IPS DF 4.7 (cell line): ENCODE measurements at regions not wholly inside any gene's neighbourhood (a gene's known extent, or its start where the extent isn't known, plus 50 kb on each side); places are given as distances from the start of the nearest gene placed in this dataset.
"Not testable (repeated sequence)": the region's sequence is repeated elsewhere in the genome, so short reads cannot be mapped to it uniquely, and the experiment has no call there.

Experiments used
- DNase-seq: peaks from one replicate; pipeline ENCODE4 v3.0.0-alpha.2; 2013; ENCODE audit warnings: low spot score; ENCODE audit errors: extremely low read depth

DNA sequence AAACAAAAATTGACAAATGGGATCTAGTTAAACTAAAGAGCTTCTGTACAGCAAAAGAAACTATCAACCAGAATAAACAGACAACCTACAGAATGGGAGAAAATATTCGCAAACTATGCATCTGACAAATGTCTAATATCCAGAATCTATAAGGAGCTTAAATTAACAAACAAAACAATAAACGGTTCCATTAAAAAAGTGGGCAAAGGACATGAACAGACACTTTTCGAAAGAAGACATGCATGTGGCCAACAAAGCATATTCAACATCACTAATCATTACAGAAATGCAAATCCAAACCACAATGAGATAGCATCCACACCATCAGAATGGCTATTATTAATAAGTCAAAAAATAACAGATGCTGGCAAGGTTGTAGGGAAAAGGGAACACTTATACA lies 50.5 kb upstream of the MED13L start:
- not testable (repeated sequence) for DNase-seq

DNA sequence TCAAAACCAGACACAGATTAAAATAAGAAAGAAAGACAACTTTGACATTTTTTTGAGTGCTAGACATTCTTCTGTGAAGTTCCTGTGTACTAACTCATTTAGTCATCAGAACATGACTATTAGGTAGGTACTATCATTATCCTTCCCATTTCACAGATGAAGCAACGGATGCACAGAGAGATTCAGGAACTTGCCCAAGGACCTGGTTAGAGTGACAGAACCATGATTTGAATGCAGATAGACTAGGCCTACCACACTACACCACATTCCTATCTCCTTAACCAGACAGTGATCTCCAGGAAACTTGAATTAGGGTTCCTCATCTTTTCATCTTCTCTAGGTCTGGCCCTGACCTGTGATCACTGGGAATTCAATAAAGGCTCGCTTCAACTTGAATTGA lies 54.4 kb upstream of the MED13L start:
- no peak for DNase-seq

DNA sequence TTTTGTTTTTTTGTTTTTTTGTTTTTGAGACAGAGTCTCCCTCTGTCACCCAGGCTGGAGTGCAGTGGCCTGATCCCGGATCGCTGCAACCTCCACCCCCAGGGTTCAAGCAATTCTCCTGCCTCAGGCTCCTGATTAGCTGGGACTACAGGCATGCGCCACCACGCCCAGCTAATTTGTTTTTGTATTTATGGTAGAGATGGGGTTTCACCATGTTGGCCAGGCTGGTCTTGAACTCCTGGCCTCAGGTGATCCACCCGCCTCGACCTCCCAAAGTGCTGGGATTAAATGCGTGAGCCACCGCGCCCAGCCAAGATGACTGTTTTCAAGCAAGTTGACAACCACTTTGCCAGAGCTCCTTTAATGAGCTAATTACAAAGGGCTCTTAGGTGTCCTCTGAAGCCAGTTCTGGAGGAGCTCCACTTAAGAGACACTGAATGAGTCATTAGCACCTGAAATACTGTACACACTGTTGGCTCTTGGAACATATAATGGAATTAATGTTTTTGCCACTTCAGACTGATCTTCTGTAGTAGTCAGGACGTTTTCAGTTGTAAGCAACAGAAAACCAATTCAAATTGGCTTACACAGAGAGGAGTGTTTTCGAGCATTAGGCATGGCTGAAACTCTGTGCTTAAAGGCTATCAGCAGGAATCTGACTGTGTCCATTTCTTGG lies 55.4 kb upstream of the MED13L start:
- no peak for DNase-seq

DNA sequence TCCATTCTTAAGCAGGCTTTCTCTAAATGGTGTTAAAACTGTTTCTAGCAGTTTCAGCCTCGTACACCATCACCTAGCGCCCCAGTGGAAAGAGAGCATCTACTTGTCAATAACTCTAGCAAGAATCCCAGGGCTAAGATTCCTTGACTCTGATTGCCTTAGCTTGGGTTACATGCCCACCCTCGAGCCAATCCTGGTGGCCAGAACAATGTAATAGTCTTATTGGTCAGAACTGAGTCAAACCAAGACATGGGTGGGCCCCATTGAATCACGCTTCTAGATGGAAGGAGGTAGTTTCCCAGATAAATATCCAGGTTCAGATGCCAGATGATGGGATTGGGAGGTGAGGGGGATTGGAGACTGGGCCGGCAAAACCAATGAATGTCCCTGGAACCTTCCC lies 55.9 kb upstream of the MED13L start:
- DNase-seq, result no peak

DNA sequence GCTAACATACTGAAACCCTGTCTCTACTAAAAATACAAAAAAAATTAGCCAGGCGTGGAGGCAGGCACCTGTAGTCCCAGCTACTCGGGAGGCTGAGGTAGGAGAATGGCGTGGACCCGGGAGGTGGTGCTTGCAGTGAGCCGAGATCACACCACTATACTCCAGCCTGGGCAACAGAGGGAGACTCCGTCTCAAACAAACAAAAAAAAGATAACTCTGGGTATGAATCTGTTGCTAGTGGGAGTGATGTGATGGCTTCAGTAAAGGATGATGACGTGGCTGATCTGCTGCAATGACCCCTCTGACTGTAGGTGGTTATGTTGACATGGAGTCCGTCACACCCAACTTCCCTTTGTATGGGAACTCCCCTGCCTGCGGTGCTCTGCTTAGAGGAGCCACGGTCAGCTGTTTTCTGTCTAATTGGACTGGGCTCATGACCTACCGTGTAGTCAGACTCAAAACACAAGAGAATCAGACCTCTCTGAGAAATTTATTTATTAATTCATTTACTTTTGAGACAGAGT lies 59.1 kb upstream of the MED13L start:
- DNase-seq, result no peak

DNA sequence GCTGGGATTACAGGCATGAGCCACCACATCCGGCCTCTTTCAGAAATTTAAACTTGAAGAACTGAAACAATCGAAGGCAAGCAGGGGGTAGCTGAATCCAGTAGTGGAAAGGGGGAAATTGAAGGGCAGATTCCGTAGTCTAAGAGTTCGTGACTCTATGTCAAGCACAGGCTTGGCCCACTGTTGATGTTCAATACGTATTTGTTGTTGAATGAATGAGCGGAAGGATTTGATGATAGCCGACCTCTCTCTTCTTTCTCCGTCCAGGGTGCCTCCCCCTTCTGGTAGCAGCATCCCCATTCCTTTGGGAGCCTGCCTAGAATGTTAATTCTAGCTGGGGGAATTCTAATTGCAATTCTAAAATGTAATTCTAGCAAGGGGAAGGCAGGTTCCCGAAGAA lies 59.8 kb upstream of the MED13L start:
- DNase-seq, result no peak

DNA sequence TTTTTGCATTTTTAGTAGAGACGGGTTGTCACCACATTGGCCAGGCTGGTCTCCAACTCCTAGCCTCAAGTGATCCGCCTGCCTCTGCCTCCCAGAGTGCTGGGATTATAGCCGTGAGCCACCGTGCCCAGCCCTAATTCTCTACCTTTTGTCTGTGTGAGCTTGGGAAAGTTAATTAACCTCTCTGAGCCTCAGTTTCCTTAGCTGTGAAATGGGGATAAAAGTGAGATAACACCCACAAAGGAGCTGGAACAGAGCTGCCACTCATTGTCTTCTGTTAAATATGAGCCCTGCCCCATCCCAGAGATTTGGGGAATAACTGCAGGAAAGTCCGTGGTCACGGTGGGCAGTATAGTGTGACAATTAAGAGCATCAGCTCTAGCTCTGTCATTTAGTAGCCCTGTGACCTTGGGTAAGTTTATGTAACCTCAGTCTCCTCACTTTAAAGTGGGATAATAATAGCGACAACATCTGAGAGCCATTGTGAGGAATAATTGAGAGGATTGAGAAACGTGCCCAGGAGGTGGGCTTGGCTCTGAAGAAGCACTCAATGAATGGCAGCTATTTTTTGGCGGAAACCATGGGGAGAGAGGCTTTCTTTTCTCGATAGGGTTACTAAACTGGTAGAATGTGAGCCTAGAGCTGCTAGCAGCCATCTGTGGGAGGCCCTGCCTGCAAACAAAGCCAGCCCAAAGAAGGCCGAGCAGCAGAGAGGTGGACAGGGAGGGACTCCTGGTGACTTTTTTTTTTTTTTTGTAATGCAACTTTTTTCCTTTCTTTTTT lies 60.8 kb upstream of the MED13L start:
- no peak for DNase-seq

DNA sequence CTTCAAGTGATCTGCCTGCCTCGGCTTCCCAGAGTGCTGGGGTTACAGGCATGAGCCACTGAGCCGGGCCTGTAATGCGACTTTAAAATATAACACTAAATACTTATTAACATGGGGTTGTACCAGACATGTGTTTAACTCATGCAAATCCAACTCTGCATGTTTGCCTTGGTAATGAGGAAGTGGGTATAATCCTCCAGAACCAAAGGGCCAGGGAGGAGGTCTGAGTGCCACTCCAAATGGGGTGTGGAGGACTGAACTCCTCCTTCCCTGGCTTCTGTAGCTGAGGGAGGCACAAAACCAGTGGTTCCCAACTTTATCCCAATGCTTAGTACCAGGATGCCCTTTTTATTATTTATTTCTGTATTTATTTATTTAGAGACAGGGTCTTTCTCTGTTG lies 61.6 kb upstream of the MED13L start:
- DNase-seq, result no peak

DNA sequence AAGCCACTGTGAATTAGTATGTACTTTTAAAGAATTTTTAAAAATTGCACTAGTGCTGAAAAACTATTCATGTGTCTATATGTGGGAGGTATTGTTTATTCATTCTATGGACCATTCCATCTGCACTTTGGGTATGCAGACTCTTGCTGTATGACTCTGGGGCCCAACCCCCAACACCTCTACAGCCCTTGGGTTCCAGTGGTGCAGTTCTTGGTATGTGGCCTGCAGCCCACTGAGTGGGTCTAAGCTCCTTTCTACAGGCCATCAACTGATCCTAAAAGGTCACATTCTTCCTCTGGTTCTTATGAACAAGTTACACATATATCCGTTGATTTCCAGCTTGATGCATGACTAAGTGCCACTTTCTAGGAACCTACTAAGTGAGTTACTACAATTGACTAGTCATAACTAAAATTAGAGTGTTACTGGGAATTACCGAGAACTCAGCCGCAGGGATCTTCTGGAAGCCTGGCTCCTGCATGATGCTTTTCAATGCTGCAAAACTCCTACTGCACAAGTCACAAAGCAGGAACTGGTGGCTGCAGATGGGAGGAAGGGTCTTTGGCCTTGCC lies 62.4 kb upstream of the MED13L start:
- DNase-seq, result no peak

DNA sequence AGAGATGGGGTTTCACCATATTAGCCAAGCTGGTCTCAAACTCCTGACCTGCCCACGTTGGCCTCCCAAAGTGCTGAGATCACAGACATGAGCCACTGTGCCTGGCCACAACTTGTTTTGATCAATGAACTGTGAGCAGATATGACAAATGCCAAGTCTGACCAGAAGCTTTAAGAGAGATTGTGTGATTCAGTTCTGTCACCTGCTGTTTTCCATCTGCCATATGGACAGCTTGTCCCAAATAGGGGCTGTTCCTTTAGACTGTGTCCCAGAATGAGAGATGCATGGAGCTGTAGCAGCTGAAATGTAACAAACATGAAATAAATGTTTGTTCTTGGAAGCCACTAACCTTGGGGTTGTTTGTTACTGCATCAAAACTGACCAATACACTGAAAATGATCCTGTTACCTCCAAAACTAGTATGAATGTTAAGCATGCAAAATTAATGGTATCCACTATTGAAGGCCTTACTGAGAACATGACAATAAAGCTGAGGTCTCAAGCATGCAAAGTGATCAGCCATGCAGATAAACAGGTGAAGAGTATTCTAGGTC lies 65.9 kb upstream of the MED13L start:
- DNase-seq, result no peak

DNA sequence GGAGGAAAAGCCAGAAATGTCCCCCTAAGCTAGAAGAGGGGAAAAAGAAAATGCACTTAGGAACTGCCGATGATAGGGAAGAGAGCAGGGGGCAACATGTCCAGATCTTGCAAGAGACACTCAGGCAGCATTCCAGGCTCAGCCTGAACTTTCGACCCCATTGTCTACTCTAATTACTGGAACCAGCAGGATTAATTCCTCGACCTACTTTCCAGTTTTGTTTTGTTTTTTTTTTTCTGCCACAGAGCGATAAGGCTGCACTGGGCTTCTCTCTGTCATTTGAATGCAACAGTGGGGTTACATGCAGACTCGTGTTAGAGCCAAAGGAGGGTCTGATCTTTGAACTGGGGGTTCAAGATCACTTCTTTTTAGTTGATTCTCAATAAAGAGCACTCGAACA lies 68.7 kb upstream of the MED13L start:
- no peak for DNase-seq

DNA sequence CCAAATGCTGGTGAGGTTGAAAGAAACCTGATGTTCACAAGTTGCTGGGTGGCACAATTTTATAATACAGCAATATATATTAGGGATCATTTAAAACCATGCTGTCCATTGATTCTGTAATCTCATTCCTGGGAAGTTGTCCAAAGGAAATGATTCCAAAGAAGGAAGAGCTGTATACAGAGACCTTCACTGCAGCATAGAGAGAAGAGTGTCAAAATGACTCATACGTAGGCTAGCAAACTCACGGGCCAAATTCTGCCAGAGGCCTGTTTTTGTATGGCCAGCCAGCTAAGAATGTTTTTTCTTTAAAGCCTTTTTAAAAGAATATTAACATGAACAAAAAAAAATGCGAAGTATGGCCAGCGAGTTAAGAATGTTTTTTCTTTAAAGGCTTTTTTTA lies 69.2 kb upstream of the MED13L start:
- DNase-seq, result no peak

DNA sequence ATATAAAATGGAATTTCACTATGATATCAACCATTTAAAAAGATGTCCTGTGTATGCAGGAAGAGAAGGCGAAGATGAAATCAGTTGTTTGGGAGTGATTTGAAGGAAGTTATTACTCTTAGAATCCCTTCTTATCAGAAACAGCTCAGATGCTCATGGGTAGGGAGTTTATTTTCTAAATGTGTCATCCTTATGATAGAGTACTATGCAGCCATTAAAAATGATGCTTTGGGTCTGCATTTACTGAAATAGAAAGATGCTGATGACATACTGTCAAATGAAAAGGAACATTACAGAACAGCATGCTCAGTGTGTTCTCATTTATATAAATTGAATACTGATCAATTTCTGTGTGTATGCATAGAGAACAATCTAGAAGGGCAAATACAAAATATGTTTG lies 69.8 kb upstream of the MED13L start:
- DNase-seq, result no peak

DNA sequence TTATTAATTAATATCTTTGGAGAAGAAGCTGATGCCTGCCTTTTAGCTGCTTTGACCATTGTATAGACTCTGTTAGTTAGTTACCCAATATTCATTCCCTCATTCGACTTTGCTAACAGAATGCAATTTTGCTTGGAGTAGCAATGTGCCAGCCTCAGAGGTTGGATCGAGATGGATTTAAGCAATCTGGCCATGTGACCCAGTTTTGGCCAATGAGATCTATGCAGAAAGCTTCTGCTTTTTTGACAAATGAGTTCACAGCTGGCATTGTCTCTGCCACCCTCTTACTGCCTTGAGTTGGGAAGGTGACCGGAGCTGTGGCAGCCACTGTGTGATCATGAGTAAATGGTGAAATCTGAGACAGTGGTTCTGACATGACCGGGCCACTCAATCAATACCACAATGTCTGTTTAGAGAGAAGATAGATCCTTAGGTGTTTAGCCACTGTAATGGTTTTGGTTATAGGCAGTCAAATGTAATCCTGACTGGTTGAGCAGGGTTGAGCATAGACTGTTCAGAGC lies 74.9 kb upstream of the MED13L start:
- DNase-seq, result no peak

DNA sequence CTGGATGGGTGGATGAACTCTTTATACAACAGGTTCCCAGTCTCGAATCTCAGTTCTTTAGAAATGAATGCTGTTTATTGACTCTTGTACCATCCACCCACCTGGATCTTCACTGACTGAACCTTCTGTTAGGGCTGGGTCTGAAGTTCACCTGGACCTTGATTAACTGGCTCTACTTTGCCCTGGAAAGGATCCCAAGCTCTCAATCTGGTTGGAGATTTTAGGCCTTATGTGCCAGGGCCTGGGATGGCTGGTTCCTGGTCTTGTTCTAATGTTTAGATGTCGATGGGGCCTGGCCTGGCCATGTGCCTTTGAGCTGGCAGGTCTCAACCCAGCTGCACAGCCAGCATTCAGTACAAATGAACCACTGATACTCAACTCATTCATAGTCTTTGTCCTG lies 76.5 kb upstream of the MED13L start:
- DNase-seq, result no peak

DNA sequence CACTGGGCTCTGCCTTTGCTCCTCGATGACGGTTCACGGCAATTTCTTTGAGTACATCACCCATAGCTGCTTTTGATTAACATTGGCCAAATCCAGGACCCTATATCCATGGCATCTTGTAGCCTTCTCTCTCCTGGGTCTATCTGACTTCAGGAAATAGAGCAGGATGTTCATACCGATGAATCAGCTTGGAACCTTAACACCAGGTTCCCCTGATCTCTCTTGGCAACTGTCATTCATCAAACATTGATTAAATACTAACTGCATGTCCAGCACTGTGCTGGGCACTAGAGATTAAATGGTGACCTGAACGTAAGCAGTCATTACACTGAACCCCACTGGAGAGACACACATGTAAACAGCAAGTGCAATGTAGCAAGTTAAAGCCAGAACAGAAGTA lies 77.0 kb upstream of the MED13L start:
- DNase-seq, result no peak

DNA sequence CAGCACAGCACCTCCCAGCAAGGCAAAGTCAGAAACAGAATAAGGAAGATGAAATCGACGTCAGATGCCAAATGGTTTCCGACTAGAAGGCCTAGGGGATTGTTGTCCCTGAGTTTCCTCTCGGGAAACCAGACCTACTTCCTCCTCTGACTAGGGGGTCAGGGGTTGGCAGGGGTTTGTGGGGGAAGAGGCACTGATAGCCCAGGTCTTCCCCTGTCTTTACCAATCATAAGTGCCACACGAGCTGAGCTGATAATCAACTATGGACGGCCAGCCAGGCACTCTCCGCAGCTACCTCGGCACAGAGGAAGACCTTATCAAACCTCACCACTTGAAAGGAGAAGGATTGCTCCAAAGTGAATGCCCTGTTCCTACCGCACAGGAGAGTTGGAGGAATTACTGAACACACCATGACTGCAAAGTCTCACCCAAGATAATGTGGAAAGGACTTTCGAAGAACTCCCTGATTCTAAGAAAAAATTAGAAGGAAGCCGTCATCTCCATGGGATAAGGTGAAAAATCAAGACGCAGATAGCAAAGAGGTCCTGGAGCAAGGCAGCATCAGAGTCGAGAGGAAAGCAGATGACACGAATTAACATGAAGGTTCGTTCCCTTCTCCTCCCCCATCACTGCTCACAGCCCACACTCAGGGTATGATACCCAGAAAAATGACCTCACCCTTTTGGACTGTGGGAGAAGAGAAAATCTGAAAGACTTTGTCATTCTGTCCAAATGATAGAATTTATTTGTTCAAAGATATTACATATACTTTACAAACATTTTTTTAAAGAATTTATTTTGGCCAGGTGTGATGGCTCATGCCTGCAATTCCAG lies 77.7 kb upstream of the MED13L start:
- DNase-seq, result no peak

DNA sequence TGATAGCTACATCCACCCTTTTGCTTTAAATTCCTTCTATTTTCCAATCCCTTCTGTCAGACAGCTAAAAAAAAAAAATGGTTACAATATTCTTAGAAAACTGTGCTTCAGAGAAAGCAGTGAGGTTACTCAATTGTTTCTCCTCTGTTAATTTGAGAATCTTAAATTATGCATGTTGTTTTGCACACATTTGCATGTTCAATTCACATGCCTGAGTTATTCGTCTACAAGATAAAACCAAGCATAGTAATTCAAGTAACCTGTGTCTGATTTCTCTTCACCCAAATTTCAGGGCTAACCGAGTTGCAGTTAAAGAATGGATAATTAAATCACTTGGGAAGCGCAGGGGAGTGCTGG lies 81.0 kb upstream of the MED13L start:
- DNase-seq, result no peak

DNA sequence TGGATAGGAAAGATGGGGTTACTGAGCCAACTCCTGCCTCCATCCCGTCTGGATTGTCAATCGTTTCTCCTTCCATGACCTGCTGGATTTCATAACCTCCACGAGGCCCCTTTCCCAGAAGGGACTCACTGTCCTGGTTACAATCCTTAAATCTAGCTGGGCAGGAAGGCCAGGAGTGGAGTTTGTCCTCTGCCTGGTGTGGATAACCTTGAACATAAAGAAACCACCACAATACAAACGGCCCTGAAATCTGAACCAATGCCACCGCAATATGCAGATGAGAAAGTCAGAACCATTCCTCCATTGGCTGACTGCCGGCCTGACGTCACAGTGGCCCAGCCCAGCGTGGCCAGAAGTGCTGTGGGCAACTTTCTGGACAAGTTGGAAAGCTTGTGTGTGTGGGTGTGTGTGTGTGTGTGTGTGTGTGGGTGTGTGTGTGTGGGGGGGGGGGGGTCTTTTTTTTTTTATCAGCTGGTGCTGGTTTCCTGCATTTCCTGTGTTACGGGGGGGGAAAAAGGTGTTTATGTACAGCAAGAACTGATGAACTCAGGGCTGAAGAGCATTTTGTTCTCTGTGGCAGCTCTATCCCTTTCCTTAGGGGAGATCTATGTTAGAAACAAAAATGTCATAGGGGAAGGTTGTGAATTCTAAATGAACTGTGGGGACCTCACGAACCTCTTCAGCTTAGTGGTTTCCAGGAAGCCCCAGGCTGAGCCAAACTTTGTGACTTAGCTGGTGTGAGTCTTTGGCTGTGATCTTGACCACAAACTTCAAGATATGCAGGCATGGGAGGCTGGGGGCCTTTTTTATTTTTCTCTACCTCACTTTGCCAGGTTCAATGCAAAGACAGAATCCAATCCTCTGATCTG lies 81.6 kb upstream of the MED13L start:
- no peak for DNase-seq
